Endothelial cell of umbilical vein (primary cell): ENCODE measurements at regions not wholly inside any gene's neighbourhood (a gene's known extent, or its start where the extent isn't known, plus 50 kb on each side); places are given as distances from the start of the nearest gene placed in this dataset.

Experiments
- BruUV-seq: library from RNA; stranded (reverse); fragments of 400-500 nt; replicated peaks from 2 replicates; lab custom pipeline; 2021; lab: Mats Ljungman, UMichigan
- CTCF ChIA-PET: fragments of 300-600, 350-600 bp; sonication (Branson Sonifier 250); formaldehyde crosslinking; loops from one replicate; lab custom pipeline; 2021; ENCODE audit warnings: antibody characterized with exemption, inconsistent platforms; lab: Charles Lee
- POLR2A ChIA-PET: fragments of 300-600, 350-600 bp; sonication (Branson Sonifier 250); formaldehyde crosslinking; loops from one replicate; lab custom pipeline; 2021; ENCODE audit warnings: antibody characterized with exemption, inconsistent platforms; lab: Charles Lee
- DNase-seq: peaks from one replicate; pipeline ENCODE4 v3.0.0-alpha.2; 2011; ENCODE audit warnings: low read depth, low spot score
- FAIRE-seq: peaks from 2 replicates; lab custom pipeline; 2011; peaks lifted over from hg19 to GRCh38; lab: Jason Lieb, UNC
- H2AFZ ChIP-seq: 2 replicates; pipeline ENCODE4 v1.6.0; 2012; ENCODE audit warnings: low read depth, low read length, control low read depth, inconsistent platforms
- H3K27ac ChIP-seq: 2 replicates; pipeline ENCODE4 v1.5.1; 2011; ENCODE audit warnings: low read depth, mild to moderate bottlenecking, control low read depth, low read length, moderate library complexity; ENCODE audit not compliant: insufficient read depth
- H3K27me3 ChIP-seq, 2 experiments: 2 replicates each; pipeline versions ENCODE4 v1.6.0 to v1.6.1; 2011; ENCODE audit warnings: low read length in 2 of 2, mixed read lengths in 1 of 2; ENCODE audit not compliant: control insufficient read depth in 2 of 2, insufficient read depth in 2 of 2
- H3K36me3 ChIP-seq, 2 experiments: 2 replicates in 1 of 2; 3 replicates in 1 of 2; pipeline ENCODE4 v1.5.1; 2011; ENCODE audit warnings: low read length in 2 of 2, mild to moderate bottlenecking in 1 of 2, moderate library complexity in 1 of 2; ENCODE audit not compliant: control insufficient read depth in 2 of 2, insufficient read depth in 2 of 2; ENCODE audit errors: extremely low read depth in 1 of 2
- H3K4me1 ChIP-seq: 3 replicates; pipeline ENCODE4 v1.5.1; 2011; ENCODE audit warnings: mild to moderate bottlenecking, low read length; ENCODE audit not compliant: control insufficient read depth, insufficient read depth; ENCODE audit errors: extremely low read depth
- H3K4me2 ChIP-seq: 2 replicates; pipeline ENCODE4 v1.6.1; 2011; ENCODE audit warnings: low read length, control low read depth, mixed read lengths; ENCODE audit not compliant: insufficient read depth
- H3K4me3 ChIP-seq, 3 experiments: fragments of 200-600 bp in 1 of 3; sonication (generic), shearing (Covaris generic) in 1 of 3; replicated peaks in 1 of 3; 2 replicates each; pipeline ENCODE4 v1.5.1; 2011 to 2016; ENCODE audit warnings: control low read depth in 3 of 3, low read length in 3 of 3, mild to moderate bottlenecking in 2 of 3, inconsistent platforms in 1 of 3, low read depth in 1 of 3, moderate library complexity in 1 of 3; ENCODE audit not compliant: insufficient read depth in 1 of 3
- H3K79me2 ChIP-seq: 2 replicates; pipeline ENCODE4 v1.6.0; 2012; ENCODE audit warnings: low read length, inconsistent platforms; ENCODE audit not compliant: control insufficient read depth, insufficient read depth
- H3K9ac ChIP-seq: replicated peaks from 2 replicates; pipeline ENCODE3; 2011; ENCODE audit warnings: low read length, control low read depth; ENCODE audit not compliant: insufficient read depth; ENCODE audit errors: extremely low read depth
- H3K9me1 ChIP-seq: replicated peaks from 3 replicates; pipeline ENCODE4 v1.6.0; 2011; ENCODE audit warnings: mild to moderate bottlenecking, low read length; ENCODE audit not compliant: control insufficient read depth, insufficient read depth; ENCODE audit errors: extremely low read depth
- H3K9me3 ChIP-seq: replicated peaks from 2 replicates; pipeline ENCODE4 v1.5.1; 2012; ENCODE audit warnings: low read length, inconsistent platforms; ENCODE audit not compliant: control insufficient read depth, insufficient read depth
- H4K20me1 ChIP-seq: replicated peaks from 2 replicates; pipeline ENCODE3; 2011; ENCODE audit warnings: mild to moderate bottlenecking, low read length; ENCODE audit not compliant: control insufficient read depth, insufficient read depth; ENCODE audit errors: extremely low read depth
- CTCF ChIP-seq, 2 donors: IDR thresholded peaks; 1 replicate in 1 of 2; 2 replicates in 1 of 2; pipeline ENCODE4 v1.5.1; 2011; ENCODE audit warnings: low read length in 2 of 2, mild to moderate bottlenecking in 2 of 2, moderate library complexity in 2 of 2, control low read depth in 1 of 2, inconsistent platforms in 1 of 2, low read depth in 1 of 2; ENCODE audit not compliant: insufficient read depth in 1 of 2; ENCODE audit errors: extremely low read depth in 1 of 2
- EZH2 ChIP-seq: IDR thresholded peaks from 2 replicates; pipeline ENCODE4 v1.6.1; 2012; ENCODE audit warnings: borderline replicate concordance, low read depth, mild to moderate bottlenecking, moderate library complexity, low read length, inconsistent platforms; ENCODE audit not compliant: severe bottlenecking
- FOS ChIP-seq: IDR thresholded peaks from 2 replicates; pipeline ENCODE4 v1.6.1; 2011; ENCODE audit warnings: mild to moderate bottlenecking, low read length, moderate library complexity, borderline replicate concordance; ENCODE audit not compliant: insufficient read depth
- GATA2 ChIP-seq: IDR thresholded peaks from 2 replicates; pipeline ENCODE4 v1.7.0; 2011; ENCODE audit warnings: low read depth, mild to moderate bottlenecking, moderate library complexity, mixed read lengths, low read length; ENCODE audit not compliant: insufficient read length, insufficient read depth
- JUN ChIP-seq: IDR thresholded peaks from 2 replicates; pipeline ENCODE4 v1.6.1; 2011; ENCODE audit warnings: borderline replicate concordance, low read depth; ENCODE audit not compliant: insufficient read length, insufficient read depth
- MAX ChIP-seq: IDR thresholded peaks from 2 replicates; pipeline ENCODE4 v1.6.1; 2011; ENCODE audit not compliant: insufficient read depth, insufficient read length
- MYC ChIP-seq: IDR thresholded peaks from one replicate; pipeline ENCODE4 v1.6.1; 2011; ENCODE audit warnings: mild to moderate bottlenecking, low read depth, low read length
- POLR2A ChIP-seq: IDR thresholded peaks from 2 replicates; pipeline ENCODE4 v1.6.1; 2012; ENCODE audit warnings: low read depth, mild to moderate bottlenecking, control low read depth, low read length
- POLR2AphosphoS5 ChIP-seq: IDR thresholded peaks from 2 replicates; pipeline ENCODE4 v1.6.1; 2012; ENCODE audit warnings: low read depth, mild to moderate bottlenecking, control low read depth, low read length, moderate library complexity; ENCODE audit not compliant: insufficient read depth
- dilution Hi-C: fragments of 300-500 bp; cut with MboI; formaldehyde crosslinking; loops from one replicate; pipeline ENCODE4 v1.15.0; 2019; ENCODE audit warnings: low sequenced_read_pairs; ENCODE audit not compliant: extremely low pct_ligation_motif_present
- intact Hi-C: fragments of 100-400 bp; cut with micrococcal nuclease; formaldehyde crosslinking; loops from one replicate; pipeline ENCODE4 v1.10.0; 2022

- H3K9me1 ChIP-seq: no peaks in the 10 kb centered on the region
- H3K4me2 ChIP-seq: no peak overlapping the region
- dilution Hi-C loops: no loop called here
- H3K27me3 ChIP-seq: no peaks in the 10 kb centered on the region
- no peaks in the 10 kb centered on the region for H3K4me1 ChIP-seq
- no peaks in the 10 kb centered on the region for H4K20me1 ChIP-seq
- ChIA-PET POLR2A (no interaction called here), CTCF (no interaction called here)
- H2AFZ ChIP-seq: no peak overlapping the region
- TF ChIP-seq FOS (no peak), CTCF (IDR thresholded peaks at IDR 0.05; ENCODE audit: extremely low read depth in 1 of 2, insufficient read depth in 1 of 2, low read depth in 1 of 2, low read length in 2 of 2) (no peak), MYC (no peak), EZH2 (no peak), POLR2A (no peak), POLR2AphosphoS5 (no peak), MAX (no peak), JUN (no peak), GATA2 (no peak)
- DNase-seq (no peak), FAIRE-seq (no peak)
- H3K9me3 ChIP-seq: no peaks in the 10 kb centered on the region
- no peak overlapping the region for H3K9ac ChIP-seq
- no TSS peak for BruUV-seq
- no peak overlapping the region for H3K4me3 ChIP-seq
- H3K79me2 ChIP-seq: no peaks in the 10 kb centered on the region
- no peaks in the 10 kb centered on the region for H3K36me3 ChIP-seq
- intact Hi-C loops: no loop called here
- no peak overlapping the region for H3K27ac ChIP-seq
These were observed 109.0 kb upstream of the PDZRN3 start for GRCh38 chr3:73733746-73734145.
